Stomach (tissue), 4 donors: ENCODE measurements at regions not wholly inside any gene's neighbourhood (a gene's known extent, or its start where the extent isn't known, plus 50 kb on each side); places are given as distances from the start of the nearest gene placed in this dataset.

Experiments used
- CTCF ChIP-seq, 7 experiments: fragments of 450-650 bp in 4 of 7; fragments of 200-600 bp in 3 of 7; sonication (generic) in 3 of 7; IDR thresholded peaks; one replicate each; pipeline ENCODE4 v1.5.1; 2016 to 2019; ENCODE audit warnings: antibody characterized with exemption in 7 of 7, control low read depth in 2 of 7, mild to moderate bottlenecking in 1 of 7
- POLR2AphosphoS5 ChIP-seq, 3 donors: sonication (generic); formaldehyde crosslinking; IDR thresholded peaks; one replicate each; pipeline ENCODE4 v1.6.1; 2016; ENCODE audit warnings: antibody characterized with exemption in 3 of 3

GRCh38 chr1:115564201-115564600 lies 77.6 kb upstream of the VANGL1 start:
- TF ChIP-seq POLR2AphosphoS5 (IDR thresholded peaks at IDR 0.05), result no peak
- no peak for TF ChIP-seq CTCF (IDR thresholded peaks at IDR 0.05)
